ENCODE measurements at regions not wholly inside any gene's neighbourhood (a gene's known extent, or its start where the extent isn't known, plus 50 kb on each side); places are given as distances from the start of the nearest gene placed in this dataset.

DNA sequence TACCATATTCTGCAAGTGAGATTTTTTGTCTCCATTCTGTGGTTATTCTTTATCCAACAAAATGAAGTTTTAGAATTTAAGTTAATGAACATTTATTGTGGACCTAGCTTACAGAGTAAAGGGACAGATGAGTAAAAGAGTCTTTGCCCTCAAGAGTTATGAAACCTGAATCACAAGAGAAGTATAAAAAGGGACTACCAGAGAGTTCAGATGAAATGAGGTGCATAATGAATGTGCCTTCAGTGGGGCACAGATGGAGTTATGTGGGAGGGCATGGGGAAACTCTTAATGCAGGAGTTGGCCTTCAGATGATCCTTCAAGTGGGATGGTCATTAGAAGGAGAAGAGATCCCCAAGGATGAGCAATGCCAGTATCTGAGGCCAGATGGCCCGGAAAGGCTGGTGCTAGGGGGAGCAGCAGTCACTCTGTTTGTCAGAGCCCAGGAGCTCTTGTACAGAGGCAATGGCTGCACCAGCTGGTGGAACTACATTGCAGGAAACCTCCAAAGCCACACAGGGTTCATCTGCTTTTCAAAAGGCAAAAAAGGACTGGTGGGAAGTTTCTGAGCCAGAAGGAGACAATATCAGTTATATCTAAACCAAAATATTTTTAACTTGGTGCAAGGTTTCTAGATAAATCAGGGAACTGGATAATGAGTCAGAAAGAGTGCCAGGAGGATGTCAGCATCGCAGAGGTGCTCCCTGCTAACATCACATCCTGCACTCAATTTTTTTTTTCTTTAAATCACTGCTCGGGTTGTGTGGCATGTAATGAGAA, 162.0 kb downstream of the KLF6 start:
- no peak for DNase-seq

DNA sequence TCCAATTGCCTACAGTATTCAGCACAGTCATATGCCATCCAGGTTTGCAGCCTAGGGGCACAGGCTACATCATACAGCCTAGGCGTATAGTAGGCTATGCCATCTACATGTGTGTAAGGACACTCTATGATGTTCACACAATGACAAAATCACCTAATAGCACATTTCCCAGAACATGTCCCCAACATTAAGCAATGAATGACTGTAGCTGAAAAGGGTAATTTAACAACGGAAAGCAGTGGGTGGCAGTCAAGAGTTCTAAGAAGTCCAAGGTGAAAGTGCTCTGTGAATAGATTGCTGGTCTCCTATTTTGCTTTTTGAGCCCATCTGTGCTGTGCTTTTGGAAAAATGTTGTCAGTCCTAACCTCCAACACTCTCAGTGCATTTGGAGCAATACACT, 162.6 kb downstream of the KLF6 start:
- DNase-seq, result no peak

DNA sequence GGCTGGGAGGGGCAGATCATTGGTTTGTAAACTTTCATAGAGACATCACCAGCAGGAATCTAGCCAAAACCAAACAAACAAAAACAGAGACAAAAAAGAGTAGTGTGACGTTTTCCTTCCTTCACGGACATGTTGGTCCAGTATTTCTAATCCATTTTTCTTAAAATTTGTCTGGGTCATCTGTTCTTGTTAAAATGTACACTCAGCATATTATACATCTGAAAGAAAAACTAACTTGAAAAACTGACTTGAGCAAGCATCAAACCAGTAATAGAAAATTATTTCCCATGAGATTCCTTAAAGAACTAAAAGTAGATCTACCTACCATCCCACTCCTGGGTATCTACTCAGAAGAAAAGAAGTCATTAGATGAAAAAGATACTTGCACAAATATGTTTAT, 164.2 kb downstream of the KLF6 start:
- DNase-seq, result no peak

DNA sequence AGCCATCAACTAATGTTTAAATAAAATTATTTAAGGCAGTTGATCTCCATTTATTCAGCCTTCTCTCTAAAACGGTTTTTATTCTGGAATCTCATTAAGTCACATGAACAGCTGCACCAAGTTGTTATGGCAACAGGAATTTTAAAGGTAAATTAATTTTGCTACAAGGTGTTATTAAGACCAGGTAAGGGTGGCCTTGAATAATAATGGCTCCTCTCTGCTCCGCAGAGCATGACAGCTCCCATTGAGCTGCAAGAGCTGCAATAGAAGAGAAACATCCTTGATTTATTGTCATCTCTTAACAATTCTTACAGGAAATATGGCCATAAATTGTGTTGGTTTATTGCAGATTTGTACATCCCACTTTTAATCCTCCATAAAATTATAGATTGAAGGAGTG, 165.8 kb downstream of the KLF6 start:
- no peak for DNase-seq

DNA sequence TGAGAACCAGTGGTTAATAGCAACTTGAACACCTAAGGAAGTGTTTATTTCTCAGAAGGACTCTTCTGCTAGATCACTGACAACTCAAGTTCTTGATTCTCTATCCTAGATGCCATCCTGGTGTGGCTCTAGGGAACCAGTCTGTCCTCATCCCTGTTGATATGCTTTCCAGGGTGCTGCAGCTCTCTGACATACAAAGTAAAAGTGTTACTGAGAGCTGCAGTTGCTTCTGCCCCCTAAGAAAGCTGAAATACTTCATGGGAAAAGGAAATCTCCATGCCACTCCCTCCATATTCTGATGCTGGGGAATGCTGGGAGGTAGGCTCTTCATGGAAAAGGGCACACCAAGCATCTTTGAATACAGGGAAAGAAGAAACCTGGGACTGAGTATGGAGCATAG, 168.1 kb downstream of the KLF6 start:
- DNase-seq, result no peak

DNA sequence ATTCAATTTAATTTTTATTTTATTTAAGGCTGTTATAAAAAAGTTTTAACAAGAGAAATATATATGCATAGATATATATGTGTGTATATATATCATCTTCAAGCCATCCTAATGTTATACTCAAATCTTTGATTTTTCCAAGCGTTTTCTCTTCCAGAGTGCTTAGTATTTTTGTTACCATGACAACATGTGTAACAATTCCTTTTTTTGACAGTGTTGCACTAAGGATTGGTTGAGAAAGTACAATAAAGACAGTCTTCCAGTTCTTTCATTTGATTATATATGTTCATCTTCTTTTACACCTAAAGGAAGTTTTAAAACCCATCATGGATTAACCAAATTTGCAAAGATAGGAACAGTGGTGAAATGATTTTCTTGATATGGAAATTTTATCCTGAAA, 171.7 kb downstream of the KLF6 start:
- no peak for DNase-seq

DNA sequence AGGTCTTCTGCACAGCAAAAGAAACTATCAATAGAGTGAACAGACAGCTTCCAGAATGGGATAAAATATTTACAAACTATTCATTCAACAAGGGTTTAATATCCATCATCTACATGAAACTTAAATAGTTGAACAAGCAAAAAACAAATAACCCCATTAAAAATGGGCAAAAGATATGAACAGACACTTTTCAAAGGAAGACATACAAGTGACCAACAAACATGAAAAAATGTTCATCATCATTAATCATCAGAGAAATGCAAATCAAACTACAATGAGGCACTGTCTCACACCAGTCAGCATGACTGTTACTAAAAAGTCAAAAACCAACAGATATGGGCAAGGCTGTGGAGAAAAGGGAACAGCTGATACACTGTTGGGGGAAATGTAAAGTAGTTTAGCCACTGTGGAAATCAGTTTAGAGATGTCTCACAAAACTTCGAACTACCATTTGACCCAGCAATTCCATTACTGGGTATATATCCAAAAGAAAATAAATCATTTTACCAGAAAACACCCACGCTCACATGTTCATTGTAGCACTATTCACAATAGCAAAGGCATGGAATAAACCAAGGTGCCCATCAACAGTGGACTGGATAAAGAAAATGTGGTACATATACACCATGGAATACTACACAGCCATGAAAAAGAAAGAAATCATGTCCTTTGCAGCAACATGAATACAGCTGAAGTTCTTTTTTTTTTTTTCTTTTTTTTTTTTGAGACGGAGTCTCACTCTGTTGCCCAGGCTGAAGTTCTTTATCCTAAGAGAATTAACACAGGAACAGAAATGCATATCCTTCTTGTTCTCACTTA, 172.6 kb downstream of the KLF6 start:
- DNase-seq, result no peak

DNA sequence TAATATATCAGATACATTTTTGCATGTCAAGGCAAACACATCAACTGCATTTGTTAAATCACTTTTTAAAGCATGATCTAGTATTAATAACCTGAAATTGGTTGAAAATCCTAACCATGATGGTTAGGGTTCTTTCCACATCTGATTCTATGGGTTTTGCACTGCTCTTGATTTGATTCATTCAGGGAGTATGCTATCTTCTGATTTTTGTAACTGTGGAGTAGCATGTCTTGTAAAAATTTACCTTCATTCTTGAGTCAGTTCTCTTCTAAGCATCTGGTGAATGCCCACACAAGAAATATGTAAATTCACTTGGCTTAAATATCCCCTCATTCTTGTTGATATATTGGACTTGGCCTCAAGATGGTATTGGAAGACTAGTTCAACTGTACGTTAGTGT, 178.7 kb downstream of the KLF6 start:
- DNase-seq, result no peak

DNA sequence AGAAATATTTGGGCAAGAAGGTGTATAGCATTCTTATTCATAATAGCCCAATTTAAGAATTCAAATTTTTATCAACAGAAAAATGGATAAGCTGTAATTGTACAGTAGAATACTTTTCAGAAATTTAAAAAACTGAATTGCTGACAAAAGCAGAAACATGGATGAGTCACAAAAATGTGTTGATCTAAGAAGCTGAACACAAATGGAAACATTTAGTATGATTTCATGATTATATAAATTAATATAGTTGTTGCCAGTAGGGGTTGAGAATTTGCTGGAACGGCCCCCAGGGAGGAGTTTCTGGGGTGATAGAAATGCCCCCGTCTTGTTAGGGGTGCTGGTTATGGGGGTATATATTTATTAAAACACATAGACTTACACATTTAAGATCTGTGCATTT, 179.1 kb downstream of the KLF6 start:
- DNase-seq, result no peak

DNA sequence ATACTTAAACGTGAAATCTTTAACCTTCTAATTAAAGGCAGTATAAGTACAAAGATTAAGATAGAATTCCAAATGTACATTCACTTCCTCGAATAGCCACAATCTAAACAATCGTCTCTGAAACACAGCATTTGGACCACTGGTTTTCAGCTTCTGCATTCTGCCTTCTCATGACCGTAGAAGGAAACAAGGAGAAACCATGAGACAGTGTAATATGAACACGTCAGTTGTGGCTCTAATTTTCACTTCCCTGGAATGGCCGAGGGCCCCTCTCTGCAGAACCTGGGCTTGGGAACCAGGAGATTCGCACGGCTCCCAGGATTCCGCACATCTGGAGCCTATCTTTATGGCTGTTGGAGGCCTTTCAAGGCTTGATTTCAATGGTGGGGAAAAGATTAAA, 189.3 kb downstream of the KLF6 start:
- DNase-seq, result no peak

DNA sequence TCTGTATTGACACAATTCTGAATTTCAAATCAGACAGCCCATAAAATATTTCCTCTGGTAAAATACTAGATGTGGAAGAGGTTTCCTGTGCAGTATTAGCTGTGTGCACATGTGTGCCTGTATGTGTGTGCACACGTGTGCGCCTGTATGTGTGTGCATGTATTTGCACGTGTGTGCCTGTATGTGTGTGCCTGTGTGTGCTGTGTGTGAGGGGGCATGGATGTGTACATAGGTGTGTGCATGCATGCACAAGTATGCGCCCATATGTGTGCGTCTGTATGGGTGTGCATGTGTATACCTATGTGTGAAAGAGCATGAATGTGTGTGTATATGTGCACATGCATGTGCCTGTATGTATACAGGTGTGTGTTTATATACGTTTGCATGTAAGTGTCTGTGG, 191.4 kb downstream of the KLF6 start:
- no peak for DNase-seq

DNA sequence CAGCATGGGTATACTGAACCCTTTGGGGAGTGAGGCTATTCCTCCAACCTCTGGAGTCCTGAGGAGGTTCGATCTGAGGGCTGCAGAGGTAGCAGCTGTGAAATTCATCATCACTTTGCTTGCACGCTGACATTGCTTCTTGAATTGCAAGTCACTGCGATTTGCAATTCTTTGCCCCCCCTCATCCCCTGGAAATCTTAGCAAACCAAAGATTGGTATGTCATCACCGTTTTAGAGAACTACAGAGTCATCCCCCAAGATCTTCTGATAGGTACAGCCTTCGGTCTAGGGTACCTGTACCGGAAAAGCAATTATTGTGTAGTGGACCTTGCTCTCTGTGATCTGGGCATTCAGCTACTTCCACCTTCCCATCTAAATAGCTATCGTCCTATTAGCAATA, 192.6 kb downstream of the KLF6 start:
- DNase-seq, result no peak

DNA sequence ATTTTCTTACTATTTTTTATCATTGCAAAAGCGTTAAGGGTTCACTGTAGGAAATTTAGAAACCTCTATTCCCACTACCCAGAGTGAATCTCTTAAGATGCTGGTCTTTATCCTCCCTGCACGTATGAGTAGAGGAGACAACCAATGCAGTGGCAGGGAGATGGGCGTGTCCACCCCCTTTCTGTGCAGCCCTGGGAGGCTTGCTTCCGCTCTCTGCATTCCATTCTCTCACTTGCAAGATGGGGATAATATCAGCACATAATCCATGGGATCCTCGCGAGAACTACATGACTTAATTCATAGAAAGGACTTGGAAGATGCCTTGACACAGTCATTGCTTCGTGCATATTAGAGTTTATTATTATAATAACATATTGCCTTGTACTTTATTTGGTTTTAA, 196.2 kb downstream of the KLF6 start:
- no peak for DNase-seq

DNA sequence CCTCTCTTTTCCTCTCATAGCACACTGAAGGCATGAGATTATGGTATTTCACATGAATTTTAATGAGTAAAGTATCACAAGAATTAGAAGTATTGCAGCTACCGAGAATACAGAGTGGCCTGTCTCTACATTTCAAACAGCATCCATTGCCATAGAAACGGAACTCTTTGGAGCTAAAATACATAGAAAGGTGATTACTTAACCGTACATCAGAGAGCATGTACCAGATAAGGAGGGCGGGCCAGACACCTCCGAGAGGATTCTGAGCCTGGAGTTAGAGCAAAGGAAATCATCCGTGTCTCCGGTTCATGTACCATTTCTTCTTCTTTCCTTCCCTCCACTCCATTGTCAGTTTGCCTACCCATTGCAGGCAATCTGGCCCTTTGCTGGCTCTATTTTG, 196.7 kb downstream of the KLF6 start:
- no peak for DNase-seq

DNA sequence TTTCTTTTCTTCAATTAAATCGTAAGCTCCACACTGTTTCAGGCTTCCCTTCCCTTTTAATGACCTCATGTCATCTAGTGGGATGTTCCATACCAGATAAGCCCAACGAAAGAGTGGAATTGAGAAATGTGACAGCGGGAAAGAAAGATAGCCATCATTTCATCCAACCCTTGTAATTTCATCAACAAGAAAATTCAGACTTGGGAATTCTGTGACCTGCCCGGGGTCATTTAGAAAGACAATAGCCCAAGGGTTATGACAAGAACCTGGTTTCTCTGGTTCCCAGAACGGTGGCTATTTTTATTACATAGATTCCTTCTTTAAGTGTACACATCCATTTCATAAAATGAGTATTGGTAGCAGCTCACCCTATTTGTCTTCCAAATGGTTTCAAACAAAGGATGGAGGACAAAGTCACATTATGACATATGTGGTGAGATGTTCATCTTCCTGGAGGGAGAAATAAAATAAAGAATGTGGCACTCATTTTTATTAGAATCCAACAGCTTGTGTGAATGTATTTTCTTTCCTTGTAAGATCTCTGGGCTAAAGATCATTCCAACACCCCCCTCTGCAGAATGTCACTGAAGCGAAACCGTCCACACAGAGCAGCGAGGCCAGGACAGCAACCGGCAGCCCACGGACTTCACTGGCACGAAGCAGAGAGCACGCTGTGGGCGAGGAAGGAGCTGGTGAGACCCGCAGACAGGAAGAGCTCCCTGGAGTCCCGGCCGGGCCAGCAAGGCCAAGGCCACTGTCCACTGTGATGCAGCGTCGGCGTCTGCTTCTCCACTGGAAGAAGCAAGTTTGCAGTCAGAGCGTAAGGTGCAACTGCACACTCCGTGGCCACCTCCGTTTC, 199.9 kb downstream of the KLF6 start:
- DNase-seq, result no peak

DNA sequence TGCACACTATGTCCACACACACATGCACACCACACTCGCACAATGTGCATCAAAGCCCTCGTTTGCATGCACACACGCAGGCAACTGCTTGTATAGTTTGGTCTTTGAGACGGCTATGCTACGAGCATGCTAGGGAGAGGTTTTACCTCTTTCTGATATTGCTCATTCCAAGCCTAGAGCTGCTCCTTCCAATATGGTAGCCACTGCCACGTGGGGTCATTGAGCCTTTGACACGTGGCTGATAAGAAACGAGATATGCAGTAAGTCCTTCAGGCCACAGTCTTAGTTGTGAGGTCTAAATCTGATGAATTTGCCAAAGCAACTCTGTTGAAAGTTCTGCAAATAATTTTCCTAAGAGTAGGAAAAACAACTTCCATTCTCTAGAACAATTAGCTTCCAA, 204.4 kb downstream of the KLF6 start:
- DNase-seq, result no peak

DNA sequence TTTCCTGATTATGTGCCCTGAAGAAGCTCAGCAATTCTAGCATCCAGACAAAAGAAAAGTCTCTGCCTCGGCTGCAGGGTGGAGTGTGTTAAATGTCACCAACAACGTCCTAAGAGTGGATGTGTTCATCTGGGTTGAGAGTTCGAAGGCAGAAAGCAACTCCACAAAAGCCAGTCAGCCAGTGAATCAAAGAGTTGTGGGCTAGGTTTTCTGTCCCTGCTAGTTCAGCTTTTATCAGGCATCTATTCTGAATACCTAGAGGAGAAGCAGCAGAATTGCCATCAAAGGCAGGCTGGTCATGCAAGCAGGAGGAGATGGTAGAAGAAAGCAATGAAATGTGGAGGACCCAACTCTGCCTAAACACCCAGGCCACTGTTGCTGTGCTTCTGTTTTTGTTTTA, 205.2 kb downstream of the KLF6 start:
- no peak for DNase-seq

DNA sequence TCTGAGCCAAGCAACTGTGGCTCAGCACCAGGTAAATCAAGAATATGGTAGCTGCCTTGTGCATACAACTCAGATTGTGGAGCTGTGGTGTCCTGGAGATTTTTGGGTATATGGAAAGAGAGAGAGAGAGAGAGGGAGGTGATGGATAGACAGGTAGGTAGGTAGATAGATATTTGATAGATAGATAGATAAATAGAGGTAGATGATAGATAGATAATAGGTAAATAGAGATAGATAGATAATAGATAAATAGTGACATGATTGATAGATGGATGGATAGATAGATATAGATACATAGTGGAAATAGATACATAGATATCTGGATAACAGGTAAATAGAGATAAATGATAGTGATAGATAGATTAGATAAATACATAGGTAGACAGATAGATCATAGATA, 206.3 kb downstream of the KLF6 start:
- no peak for DNase-seq

DNA sequence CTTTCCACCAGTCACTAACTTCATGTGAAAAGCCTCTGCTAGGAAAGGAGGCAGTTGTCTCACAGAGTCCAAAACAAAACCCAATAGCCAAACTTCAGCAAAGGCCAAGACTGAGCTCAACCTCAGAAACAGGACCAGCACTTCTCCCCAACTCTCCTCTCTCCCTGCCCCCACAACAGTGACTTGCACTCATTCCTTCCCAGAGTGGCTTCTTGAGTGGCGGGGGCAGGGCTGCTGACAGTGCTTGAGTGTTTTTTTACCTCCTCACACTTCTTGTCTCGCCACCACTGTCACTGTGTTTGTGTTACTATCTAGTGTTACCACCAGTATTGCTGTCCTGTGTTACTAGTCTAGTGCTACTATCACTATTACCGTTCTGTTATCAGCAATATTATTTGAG, 206.8 kb downstream of the KLF6 start:
- DNase-seq, result no peak

DNA sequence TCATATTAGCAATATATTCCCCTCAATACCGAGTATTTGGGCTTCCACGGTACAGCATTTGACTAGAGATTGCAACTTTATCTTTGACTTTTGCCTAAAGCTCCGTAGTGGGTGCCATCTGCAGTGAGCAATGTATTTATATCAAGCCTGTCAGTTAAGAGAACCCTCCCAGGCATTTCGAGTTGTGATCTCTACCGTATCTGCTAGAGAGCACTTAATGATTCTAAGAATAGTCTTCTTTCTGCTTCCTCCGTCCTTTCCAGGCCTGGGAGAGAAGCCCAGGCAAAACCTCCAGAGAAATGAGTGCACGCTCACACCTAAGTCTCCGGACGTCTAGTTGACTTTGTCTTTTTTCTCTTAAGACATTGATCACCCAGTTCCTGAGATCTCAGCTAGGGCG, 210.6 kb downstream of the KLF6 start:
- no peak for DNase-seq

DNA sequence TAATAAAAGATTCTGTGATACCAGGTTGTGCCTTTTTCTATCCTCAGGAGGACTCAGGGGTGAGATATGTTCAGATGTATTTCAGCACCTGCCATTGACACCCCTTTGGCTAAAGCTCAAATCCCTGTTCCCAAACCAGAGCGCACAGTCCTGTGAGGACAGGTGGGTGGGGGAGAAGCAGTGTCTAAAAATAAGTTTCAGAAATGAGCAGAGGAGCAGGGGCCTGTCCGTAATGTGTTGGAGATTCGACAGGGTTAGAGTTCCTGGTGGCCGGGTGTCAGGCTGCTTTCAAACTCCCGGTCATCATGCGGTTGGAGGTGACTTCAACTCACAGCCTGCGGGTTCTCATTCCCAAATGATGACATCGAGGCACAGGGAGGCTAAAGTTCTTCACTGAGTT, 211.5 kb downstream of the KLF6 start:
- no peak for DNase-seq

DNA sequence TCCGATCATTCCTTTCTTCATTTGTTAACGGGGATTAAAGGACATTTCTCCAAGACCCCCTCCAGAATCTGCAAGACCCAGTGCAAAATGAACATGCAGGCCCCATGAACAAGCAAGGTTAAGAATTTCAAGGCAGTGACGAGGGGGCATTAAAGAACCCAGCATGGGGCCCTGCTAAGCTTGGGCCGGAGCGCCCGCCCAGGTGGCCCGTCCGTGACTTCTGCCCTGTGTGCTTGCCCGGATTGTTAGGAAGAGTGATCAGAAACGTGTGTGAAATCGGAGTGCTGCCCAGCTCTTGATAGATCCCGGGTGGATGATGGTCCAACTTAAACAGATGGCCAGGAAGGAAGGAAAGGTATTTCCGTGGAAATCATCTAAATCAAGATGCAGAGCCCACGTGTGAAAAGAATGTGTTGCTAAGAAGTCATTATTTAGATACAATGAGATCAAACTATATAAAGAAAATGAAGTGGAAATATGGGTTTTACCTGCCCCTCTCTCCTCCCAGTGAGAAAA, 213.6 kb downstream of the KLF6 start:
- DNase-seq, result no peak

DNA sequence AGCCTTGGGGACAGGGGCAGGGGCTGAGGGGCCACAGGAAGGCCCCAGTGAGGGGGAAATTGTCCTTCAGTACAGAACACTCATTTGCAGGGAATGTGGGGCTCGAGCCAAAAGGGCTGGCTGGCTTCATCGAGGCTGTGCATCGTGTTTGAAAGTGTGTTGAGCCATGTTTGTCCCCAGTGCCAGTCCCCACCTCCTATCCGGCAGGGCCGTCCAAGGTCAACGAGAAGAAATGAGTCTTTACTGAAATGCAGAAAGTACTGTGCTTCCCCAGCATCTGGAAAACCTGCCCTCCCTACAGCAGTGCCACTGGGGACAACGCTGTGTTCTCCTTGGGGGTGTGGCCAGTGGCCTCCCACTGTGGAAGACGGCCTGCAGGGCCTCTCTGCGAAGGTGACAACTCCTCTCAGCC, 214.1 kb downstream of the KLF6 start:
- no peak for DNase-seq

Measured in T1000 (cell line).